ENCODE measurements at regions not wholly inside any gene's neighbourhood (a gene's known extent, or its start where the extent isn't known, plus 50 kb on each side); places are given as distances from the start of the nearest gene placed in this dataset.

- TF ChIP-seq CTCF (IDR thresholded peaks at IDR 0.05) = no peak
- no peak for TF ChIP-seq EP300 (IDR thresholded peaks at IDR 0.05)
- TF ChIP-seq POLR2A (IDR thresholded peaks at IDR 0.05; ENCODE audit: low read depth) = no peak
These were observed 1472.0 kb downstream of the FAM133A start for GRCh38 chrX:95145848-95146490.

Measured in esophagus muscularis mucosa (tissue), 4 donors.